Middle frontal gyrus (tissue), 1 donor: ENCODE measurements at regions not wholly inside any gene's neighbourhood (a gene's known extent, or its start where the extent isn't known, plus 50 kb on each side); places are given as distances from the start of the nearest gene placed in this dataset.
A peak's percentile ranks its signal among the peaks of the same experiment; 100 is the strongest.

Experiments used
- DNase-seq: peaks from one replicate; pipeline ENCODE4 v3.0.0-alpha.2; 2015; ENCODE audit warnings: low spot score; ENCODE audit errors: extremely low spot score

DNA sequence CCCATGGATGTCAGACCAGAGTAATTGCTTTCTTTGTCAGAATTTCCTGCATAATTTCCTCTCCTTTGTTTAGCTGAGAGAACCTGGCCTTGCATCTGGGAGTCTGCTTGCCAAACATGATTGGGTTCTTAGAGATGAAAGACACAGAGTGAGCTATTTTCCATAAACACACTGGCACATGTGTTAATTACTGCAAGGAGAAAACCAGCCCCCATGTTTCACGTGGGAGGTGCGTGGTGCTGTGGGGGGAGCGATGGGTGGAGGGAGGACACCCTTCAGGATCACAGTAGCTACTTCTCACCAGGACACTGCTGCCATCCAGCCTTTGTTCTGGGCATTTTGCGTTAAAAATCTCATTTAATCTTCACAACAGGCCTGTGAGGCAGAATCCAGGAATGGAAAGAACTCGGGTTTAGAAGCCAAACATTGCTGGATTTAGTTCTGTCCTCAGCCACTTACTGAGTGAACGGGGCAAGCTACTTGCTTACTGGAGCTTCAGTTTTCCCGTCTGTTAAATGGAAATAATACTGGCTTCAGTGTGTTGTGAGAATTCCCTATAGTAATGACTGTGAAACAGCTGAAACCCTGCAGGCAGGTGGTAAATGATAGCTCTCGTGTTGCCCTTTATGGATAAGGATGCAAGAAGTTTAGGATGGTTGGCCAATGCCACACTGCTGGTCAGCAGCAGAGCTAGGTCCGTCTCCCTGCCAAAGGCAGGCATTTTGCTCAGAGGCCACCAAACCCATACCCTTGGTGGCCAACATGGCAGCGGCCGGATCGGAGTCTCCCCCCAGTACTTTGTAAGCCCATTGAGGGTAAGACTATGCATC, 100.1 kb upstream of the ASAP2 start:
- DNase-seq, result no peak

DNA sequence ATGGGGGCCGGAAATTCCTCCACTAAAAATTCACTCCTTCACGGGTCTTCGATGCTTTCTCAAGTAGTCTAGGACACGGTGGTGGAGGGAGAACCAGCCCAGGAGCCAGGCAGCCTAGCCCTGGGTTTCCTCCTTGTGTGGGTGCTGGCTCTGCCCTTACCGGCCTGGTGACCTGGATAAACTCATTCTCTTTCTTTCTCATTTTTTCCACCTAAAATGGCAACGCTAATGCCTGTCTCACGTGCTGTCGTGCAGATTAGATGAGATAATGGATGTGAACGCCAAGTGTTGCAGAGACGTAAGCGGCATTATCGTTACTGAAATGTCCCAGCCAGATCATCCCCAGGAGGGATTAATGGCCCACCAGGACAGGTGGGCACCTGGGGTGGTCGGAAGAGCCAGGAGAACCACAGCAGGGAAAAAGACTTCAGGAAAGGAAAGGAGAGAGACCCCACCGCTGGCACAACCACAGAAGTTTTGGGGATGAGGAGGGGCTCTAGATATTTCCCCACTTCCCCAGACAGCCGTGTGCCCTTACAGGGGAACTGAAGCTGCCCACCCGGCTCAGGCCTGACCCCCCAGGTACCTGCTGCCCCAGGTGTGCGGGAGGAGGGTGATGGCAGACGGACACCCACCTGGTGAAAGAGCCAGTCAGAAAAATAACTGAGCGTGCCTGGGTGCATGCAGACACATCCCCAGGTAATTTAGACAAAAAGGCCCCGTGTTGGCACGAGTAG, 100.8 kb upstream of the ASAP2 start:
- DNase-seq, result no peak

DNA sequence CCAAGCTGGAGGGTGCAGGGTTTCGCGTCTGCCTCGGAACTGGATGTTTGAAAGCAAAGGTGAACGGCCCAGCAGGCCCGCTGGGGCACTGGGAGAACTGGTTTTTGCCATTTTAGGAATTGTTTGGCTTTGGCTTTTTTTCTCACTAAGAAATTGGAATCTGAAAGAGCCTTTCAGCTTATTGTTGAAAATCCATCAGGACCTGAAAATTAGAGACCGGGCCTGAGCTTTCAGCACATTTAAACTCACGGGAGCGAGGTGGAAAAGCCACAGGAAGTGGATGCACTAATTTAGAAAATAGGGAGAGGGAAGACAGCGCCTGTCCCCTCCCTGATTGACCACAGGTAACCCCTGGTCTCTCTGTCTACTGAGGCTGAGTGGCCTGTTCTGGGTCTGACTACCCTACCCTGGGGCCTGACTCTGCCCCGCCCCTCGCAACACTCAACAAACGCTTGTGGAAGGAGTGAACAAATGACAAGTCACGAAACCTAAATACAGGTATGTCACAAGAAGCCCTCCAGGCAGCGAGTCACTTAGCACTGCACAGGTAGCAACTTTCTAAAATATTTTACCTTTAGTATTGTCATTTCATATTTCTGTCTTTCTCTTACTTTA, 100.3 kb upstream of the MBOAT2 start:
- DNase-seq, result no peak

- no peak for DNase-seq
Observed at GRCh38 chr2:9102861-9103662, 99.6 kb upstream of the MBOAT2 start.

DNA sequence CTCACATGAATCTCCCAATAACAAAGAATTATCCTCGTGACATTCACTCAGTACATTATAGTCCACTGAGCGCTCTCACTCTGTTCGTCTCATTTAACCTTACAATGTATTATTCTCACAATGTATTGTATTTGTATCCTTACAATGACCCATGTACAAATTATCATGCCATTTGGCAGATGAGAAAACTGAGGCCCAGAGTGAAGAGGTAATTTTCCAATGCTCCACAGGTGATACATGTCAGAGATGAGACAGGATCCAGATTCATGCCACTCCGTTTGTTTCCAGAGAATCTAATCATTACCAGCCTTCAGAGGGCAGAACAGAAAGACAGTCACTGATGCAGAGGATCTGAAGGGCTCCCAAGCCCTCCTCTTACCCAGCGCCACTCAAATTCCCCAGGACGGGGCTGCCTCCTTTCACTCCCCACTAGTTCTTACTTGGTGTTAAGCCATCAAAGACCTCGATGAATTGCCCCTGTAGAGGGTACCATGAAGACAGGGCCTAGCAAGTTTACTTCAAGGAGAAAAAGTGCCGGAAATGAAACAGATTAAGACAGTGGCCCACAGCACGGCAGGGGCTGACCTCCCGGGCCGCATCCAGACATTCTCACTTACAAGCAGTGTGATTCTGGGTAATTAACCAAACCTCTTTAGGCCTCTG, 98.4 kb upstream of the MBOAT2 start:
- no peak for DNase-seq

DNA sequence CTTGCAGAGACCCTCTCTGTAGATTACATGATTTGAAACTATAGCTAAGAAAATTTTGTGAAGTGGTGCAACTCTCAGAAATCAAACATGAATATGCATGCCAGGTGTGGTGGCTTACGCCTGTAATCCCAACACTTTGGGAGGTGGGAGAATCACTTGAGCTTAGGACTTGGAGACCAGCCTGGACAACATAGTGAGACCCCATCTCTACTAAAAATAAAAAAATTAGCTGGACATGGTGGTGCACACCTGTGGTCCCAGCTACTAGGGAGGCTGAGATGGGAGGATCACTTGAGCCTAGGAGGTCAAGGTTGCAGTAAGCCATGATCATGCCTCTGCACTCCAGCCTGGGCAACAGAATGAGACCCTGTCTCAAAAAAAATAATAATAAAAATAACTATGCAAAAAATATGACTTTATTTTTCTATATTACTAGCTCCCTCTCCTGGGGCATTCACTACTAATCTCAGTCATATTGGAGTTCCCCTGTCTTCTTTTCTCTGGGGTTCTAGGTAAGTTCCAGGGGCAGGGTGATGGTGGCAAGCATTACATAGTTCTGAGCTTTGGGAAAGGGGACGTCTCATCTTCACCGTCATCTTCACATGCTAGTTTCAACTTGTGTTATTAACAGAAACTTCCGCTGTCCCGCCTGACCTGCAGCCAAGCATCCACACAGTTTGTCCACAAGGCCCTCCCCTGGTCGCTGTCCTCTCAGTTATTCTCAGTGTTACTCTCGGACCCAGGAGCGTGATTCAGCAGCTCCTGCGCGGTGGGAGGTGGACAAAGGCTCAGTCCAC, 96.8 kb upstream of the MBOAT2 start:
- no peak for DNase-seq

GRCh38 chr2:9099341-9099751, 95.9 kb upstream of the MBOAT2 start:
- DNase-seq, result no peak

DNA sequence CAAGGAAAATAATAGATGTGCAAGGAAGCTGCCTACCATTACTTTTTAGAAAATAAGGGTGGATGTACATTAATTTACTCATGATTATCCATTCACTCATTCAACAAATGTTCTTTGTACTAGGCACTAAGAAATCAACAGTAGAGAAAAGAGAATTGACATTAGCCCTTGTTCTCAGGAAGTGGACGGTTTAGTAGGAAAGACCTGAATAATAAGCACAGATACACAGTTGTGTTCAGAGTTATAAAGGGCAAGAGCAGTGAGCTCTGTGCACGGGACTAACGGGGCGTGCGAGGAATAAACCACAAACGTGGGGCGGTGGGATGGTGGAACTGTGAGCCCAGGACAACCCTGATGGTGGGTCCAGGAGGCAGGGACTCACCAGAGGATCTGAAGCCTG, 94.4 kb upstream of the MBOAT2 start:
- no peak for DNase-seq

- no peak for DNase-seq
Observed at GRCh38 chr2:9097239-9097638, 93.8 kb upstream of the MBOAT2 start.

GRCh38 chr2:9096761-9097160, 93.3 kb upstream of the MBOAT2 start:
- DNase-seq, result no peak

DNA sequence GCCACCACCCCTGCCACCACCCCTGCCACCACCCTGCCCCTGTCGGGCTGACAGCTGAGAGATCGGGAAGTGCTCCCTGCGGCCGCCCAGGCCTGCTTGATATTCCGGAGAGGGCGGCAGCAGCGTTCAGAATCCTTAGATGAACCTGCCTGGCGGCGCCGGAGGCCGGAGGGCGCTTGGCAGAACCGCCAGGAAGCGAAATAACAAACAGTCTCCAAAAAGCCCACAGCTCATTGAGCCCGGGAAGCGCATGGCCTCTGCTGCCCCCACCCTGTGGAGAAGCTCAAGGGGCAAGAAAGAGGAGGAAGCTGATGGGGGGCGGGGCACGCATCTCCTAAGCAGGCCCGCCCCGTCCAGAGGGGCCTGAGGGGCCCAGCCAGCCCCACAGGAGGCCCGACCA, 92.2 kb upstream of the MBOAT2 start:
- peak; percentile 8 for DNase-seq

- DNase-seq, result no peak
Observed at GRCh38 chr2:9095226-9095625, 91.7 kb upstream of the MBOAT2 start.

- DNase-seq, result no peak
Observed at GRCh38 chr2:9094117-9094516, 90.6 kb upstream of the MBOAT2 start.

DNA sequence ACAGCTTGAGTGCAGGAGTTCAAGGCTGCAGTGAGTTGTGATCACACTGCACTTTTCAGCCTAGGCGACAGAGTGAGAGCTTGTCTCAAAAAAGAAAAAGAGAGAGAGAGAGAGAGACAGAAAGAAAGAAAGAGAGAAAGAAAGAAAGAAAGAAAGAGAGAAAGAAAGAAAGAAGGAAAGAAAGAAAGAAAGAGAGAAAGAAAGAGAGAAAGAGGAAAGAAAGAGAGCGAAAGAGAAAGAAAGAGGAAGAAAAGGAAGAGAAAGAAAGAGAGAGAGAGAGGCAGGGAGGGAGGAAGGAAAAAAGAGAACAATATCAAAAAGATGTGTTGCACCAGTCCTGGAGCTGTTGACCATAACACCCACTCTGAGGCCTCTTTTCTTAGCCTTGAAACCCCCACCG, 89.8 kb upstream of the MBOAT2 start:
- no peak for DNase-seq

GRCh38 chr2:9092383-9093282, 89.1 kb upstream of the MBOAT2 start:
- DNase-seq, result no peak

- no peak for DNase-seq
Observed at GRCh38 chr2:9091811-9092210, 88.3 kb upstream of the MBOAT2 start.

DNA sequence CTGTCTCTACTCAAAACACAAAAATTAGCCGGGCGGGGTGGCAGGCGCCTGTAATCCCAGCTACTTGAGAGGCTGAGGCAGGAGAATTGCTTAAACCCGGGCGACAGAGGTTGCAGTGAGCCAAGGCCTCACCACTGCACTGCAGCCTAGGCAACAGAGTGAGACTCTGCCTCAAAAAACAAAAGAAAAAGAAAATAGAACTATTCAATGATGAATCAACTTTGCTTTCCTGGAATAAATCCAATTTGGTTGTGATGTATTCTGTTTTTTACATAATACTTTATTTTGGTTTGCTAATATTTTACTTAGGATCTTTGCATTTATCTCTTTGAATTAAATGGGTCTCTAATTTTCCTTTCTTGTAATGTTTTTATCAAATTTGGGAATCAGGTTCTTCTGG, 86.3 kb upstream of the MBOAT2 start:
- DNase-seq, result no peak

DNA sequence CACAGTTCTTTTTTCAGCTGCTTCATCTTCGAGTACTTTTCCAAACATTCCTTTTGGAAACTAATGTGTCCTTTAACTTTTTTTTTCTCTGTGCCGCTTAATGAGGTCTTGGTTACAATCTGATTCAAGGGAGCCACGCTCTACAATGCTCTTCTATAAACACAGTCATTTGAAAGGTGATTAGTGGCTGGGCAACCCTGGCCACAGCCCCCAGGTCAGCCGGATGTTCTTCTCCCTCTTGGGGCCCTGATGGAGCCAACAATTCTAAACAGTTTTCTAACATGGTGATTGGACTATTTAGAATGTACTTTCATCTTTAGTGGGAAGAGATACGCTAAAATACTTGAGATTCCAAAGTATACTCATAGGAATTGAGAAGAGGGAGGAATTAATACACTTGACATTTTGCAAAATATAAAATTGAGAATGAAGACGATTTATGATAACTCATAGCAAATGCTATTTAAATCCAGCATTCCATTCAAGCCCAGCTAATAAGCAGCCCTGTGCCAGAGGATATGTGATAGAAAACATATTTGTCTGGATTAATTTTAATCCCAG, 83.7 kb upstream of the MBOAT2 start:
- no peak for DNase-seq

- DNase-seq, result no peak
Observed at GRCh38 chr2:9086465-9086864, 83.0 kb upstream of the MBOAT2 start.
